Muscle layer of duodenum (tissue), 2 donors: ENCODE measurements at regions not wholly inside any gene's neighbourhood (a gene's known extent, or its start where the extent isn't known, plus 50 kb on each side); places are given as distances from the start of the nearest gene placed in this dataset.

Source experiments
- H3K27ac ChIP-seq: one replicate; pipeline ENCODE4 v1.7.0; 2013; ENCODE audit warnings: mild to moderate bottlenecking, low read length
- H3K27me3 ChIP-seq: one replicate; pipeline ENCODE4 v1.7.0; 2013; ENCODE audit warnings: low read depth, mild to moderate bottlenecking, control low read depth, low read length
- H3K36me3 ChIP-seq, 2 donors: one replicate each; pipeline ENCODE4 v1.7.0; 2013; ENCODE audit warnings: low read length in 2 of 2, control low read depth in 1 of 2, mild to moderate bottlenecking in 1 of 2; ENCODE audit not compliant: insufficient read depth in 2 of 2, control insufficient read depth in 1 of 2
- H3K4me1 ChIP-seq, 2 donors: one replicate each; pipeline ENCODE4 v1.7.0; 2013; ENCODE audit warnings: low read length in 2 of 2, mild to moderate bottlenecking in 2 of 2, control low read depth in 1 of 2, moderate library complexity in 1 of 2; ENCODE audit not compliant: insufficient read depth in 2 of 2, control insufficient read depth in 1 of 2
- H3K4me3 ChIP-seq, 2 donors: one replicate each; pipeline ENCODE4 v1.7.0; 2013; ENCODE audit warnings: low read length in 2 of 2, low read depth in 1 of 2, mild to moderate bottlenecking in 1 of 2
- H3K9me3 ChIP-seq, 2 donors: one replicate each; pipeline ENCODE4 v1.7.0; 2013; ENCODE audit warnings: low read length in 2 of 2, control low read depth in 1 of 2, mild to moderate bottlenecking in 1 of 2; ENCODE audit not compliant: control insufficient read depth in 1 of 2
- donor health status: healthy.

- Histone ChIP-seq H3K36me3 (no peaks in the 10 kb centered on the region), H3K4me1 (peaks cover 23 to 68% of the 10 kb centered on the region in 2 donors), H3K9me3 (no peaks in the 10 kb centered on the region), H3K27ac (peak overlapping the region; percentile 69), H3K27me3 (no peaks in the 10 kb centered on the region), H3K4me3 (peak overlapping the region; percentile 64 to 74)
Measured at GRCh38 chr17:77373299-77374169, 232.8 kb downstream of the SEC14L1 start.

GRCh38 chr17:77374170-77374936, 233.6 kb downstream of the SEC14L1 start:
- no peaks in the 10 kb centered on the region for H3K27me3 ChIP-seq
- no peaks in the 10 kb centered on the region for H3K9me3 ChIP-seq
- H3K4me1 ChIP-seq = peaks cover 24 to 76% of the 10 kb centered on the region in 2 donors
- H3K4me3 ChIP-seq = peak overlapping the region; percentile 64 to 74
- peak overlapping the region; percentile 69 for H3K27ac ChIP-seq
- no peaks in the 10 kb centered on the region for H3K36me3 ChIP-seq

- H3K36me3 ChIP-seq = no peaks in the 10 kb centered on the region
- H3K9me3 ChIP-seq = no peaks in the 10 kb centered on the region
- H3K4me1 ChIP-seq = peaks cover 30 to 77% of the 10 kb centered on the region in 2 donors
- peak overlapping the region; percentile 64 to 74 for H3K4me3 ChIP-seq
- H3K27me3 ChIP-seq = no peaks in the 10 kb centered on the region
- H3K27ac ChIP-seq = peak overlapping the region; percentile 69
Measured at GRCh38 chr17:77375108-77375916, 234.5 kb downstream of the SEC14L1 start.

- H3K9me3 ChIP-seq = no peaks in the 10 kb centered on the region
- no peaks in the 10 kb centered on the region for H3K27me3 ChIP-seq
- peak overlapping the region; percentile 69 for H3K27ac ChIP-seq
- peak overlapping the region; percentile 64 to 74 for H3K4me3 ChIP-seq
- no peaks in the 10 kb centered on the region for H3K36me3 ChIP-seq
- H3K4me1 ChIP-seq = peaks cover 34 to 77% of the 10 kb centered on the region in 2 donors
Measured at GRCh38 chr17:77375917-77376651, 235.3 kb downstream of the SEC14L1 start.

GRCh38 chr17:77376795-77377709, 236.3 kb downstream of the SEC14L1 start:
- no peaks in the 10 kb centered on the region for H3K9me3 ChIP-seq
- H3K27me3 ChIP-seq = no peaks in the 10 kb centered on the region
- H3K36me3 ChIP-seq = no peaks in the 10 kb centered on the region
- peak overlapping the region; percentile 64 to 74 for H3K4me3 ChIP-seq
- H3K27ac ChIP-seq = peak overlapping the region; percentile 51
- peaks cover 32 to 75% of the 10 kb centered on the region in 2 donors for H3K4me1 ChIP-seq

- no peaks in the 10 kb centered on the region for H3K36me3 ChIP-seq
- H3K27ac ChIP-seq = peak overlapping the region; percentile 51
- H3K4me1 ChIP-seq = peaks cover 33 to 77% of the 10 kb centered on the region in 2 donors
- no peaks in the 10 kb centered on the region for H3K9me3 ChIP-seq
- H3K4me3 ChIP-seq = peak overlapping the region in 1 of 2 donors; percentile 74
- no peaks in the 10 kb centered on the region for H3K27me3 ChIP-seq
Measured at GRCh38 chr17:77377710-77378235, 237.0 kb downstream of the SEC14L1 start.

GRCh38 chr17:77378318-77379064, 237.7 kb downstream of the SEC14L1 start:
- no peaks in the 10 kb centered on the region for H3K9me3 ChIP-seq
- H3K4me1 ChIP-seq = peaks cover 36 to 84% of the 10 kb centered on the region in 2 donors
- H3K36me3 ChIP-seq = no peaks in the 10 kb centered on the region
- no peak overlapping the region for H3K4me3 ChIP-seq
- no peak overlapping the region for H3K27ac ChIP-seq
- H3K27me3 ChIP-seq = no peaks in the 10 kb centered on the region

- H3K27ac ChIP-seq = no peak overlapping the region
- peaks cover 36 to 90% of the 10 kb centered on the region in 2 donors for H3K4me1 ChIP-seq
- H3K4me3 ChIP-seq = no peak overlapping the region
- H3K27me3 ChIP-seq = no peaks in the 10 kb centered on the region
- H3K36me3 ChIP-seq = no peaks in the 10 kb centered on the region
- H3K9me3 ChIP-seq = no peaks in the 10 kb centered on the region
Measured at GRCh38 chr17:77379065-77379428, 238.3 kb downstream of the SEC14L1 start.

GRCh38 chr17:77379832-77380231, 239.1 kb downstream of the SEC14L1 start:
- no peaks in the 10 kb centered on the region for H3K36me3 ChIP-seq
- H3K27ac ChIP-seq = no peak overlapping the region
- H3K4me3 ChIP-seq = no peak overlapping the region
- H3K4me1 ChIP-seq = peaks cover 36 to 95% of the 10 kb centered on the region in 2 donors
- no peaks in the 10 kb centered on the region for H3K9me3 ChIP-seq
- H3K27me3 ChIP-seq = no peaks in the 10 kb centered on the region
